H1 (cell line): ENCODE measurements at regions not wholly inside any gene's neighbourhood (a gene's known extent, or its start where the extent isn't known, plus 50 kb on each side); places are given as distances from the start of the nearest gene placed in this dataset.

Experiments used
- CTCF ChIA-PET: fragments of 300-600 bp; sonication (Branson Sonifier 250); formaldehyde crosslinking; loops from one replicate; lab custom pipeline; 2021; ENCODE audit not compliant: partially characterized antibody; lab: Charles Lee
- POLR2A ChIA-PET: fragments of 300-600 bp; sonication (Branson Sonifier 250); formaldehyde crosslinking; loops from one replicate; lab custom pipeline; 2021; ENCODE audit warnings: inconsistent platforms; ENCODE audit not compliant: partially characterized antibody; lab: Charles Lee
- DNase-seq, 2 experiments: peaks; one replicate each; pipeline versions ENCODE4 v3.0.0 to v3.0.0-alpha.2; 2010 to 2022; ENCODE audit warnings: low spot score in 2 of 2, low read depth in 1 of 2, mixed read lengths in 1 of 2
- FAIRE-seq: peaks from 2 replicates; lab custom pipeline; 2011; peaks lifted over from hg19 to GRCh38; lab: Jason Lieb, UNC
- H2AFZ ChIP-seq: 2 replicates; pipeline ENCODE4 v1.8.1; 2012; ENCODE audit warnings: low read length, inconsistent platforms
- H2AK5ac ChIP-seq: 2 replicates; pipeline ENCODE4 v1.6.1; 2013; ENCODE audit warnings: low read depth, low read length
- H2BK120ac ChIP-seq: replicated peaks from 2 replicates; pipeline ENCODE3; 2013; ENCODE audit warnings: low read depth, low read length, inconsistent platforms
- H2BK12ac ChIP-seq: 2 replicates; pipeline ENCODE4 v1.6.1; 2013; ENCODE audit warnings: low read depth, low read length
- H2BK15ac ChIP-seq: 2 replicates; pipeline ENCODE4 v1.6.1; 2013; ENCODE audit warnings: low read length
- H2BK20ac ChIP-seq: 2 replicates; pipeline ENCODE4 v1.6.1; 2013; ENCODE audit warnings: low read length
- H2BK5ac ChIP-seq: 2 replicates; pipeline ENCODE4 v1.6.1; 2013; ENCODE audit warnings: low read depth, low read length
- H3K14ac ChIP-seq: 2 replicates; pipeline ENCODE4 v1.6.1; 2013; ENCODE audit warnings: inconsistent platforms; ENCODE audit not compliant: insufficient read length
- H3K18ac ChIP-seq: 2 replicates; pipeline ENCODE4 v1.6.1; 2013; ENCODE audit warnings: low read length; ENCODE audit errors: extremely low read depth
- H3K23ac ChIP-seq: 2 replicates; pipeline ENCODE4 v1.6.1; 2013; ENCODE audit warnings: inconsistent platforms; ENCODE audit not compliant: insufficient read length
- H3K23me2 ChIP-seq: 2 replicates; pipeline ENCODE4 v1.6.1; 2013; ENCODE audit warnings: low read depth, low read length
- H3K27ac ChIP-seq: 2 replicates; pipeline ENCODE4 v1.6.1; 2011; ENCODE audit warnings: low read depth, low read length, inconsistent platforms
- H3K27me3 ChIP-seq, 4 experiments: replicated peaks in 1 of 4; 1 replicate in 1 of 4; 2 replicates in 3 of 4; pipeline versions ENCODE4 v1.6.1 to v1.8.1; 2011 to 2013; ENCODE audit warnings: low read length in 3 of 4, mild to moderate bottlenecking in 3 of 4, inconsistent platforms in 2 of 4, mixed read lengths in 2 of 4, moderate library complexity in 1 of 4; ENCODE audit not compliant: control insufficient read depth in 3 of 4, insufficient read depth in 3 of 4; ENCODE audit errors: extremely low read depth in 1 of 4
- H3K36me3 ChIP-seq, 4 experiments: 2 replicates each; pipeline versions ENCODE4 v1.6.1 to v1.8.1; 2011 to 2013; ENCODE audit warnings: mild to moderate bottlenecking in 4 of 4, low read length in 3 of 4, moderate library complexity in 2 of 4, control low read depth in 1 of 4, inconsistent platforms in 1 of 4; ENCODE audit not compliant: insufficient read depth in 4 of 4, control insufficient read depth in 2 of 4
- H3K4ac ChIP-seq: replicated peaks from 2 replicates; pipeline ENCODE3; 2013; ENCODE audit warnings: low read length, low read depth, mixed read lengths, inconsistent platforms; ENCODE audit not compliant: insufficient read length
- H3K4me1 ChIP-seq, 4 experiments: replicated peaks in 1 of 4; 1 replicate in 1 of 4; 2 replicates in 3 of 4; pipeline versions ENCODE4 v1.6.1 to v1.8.1; 2011 to 2013; ENCODE audit warnings: low read length in 3 of 4, inconsistent platforms in 2 of 4, mixed read lengths in 1 of 4; ENCODE audit not compliant: insufficient read depth in 4 of 4, control insufficient read depth in 3 of 4
- H3K4me2 ChIP-seq, 2 experiments: 2 replicates each; pipeline versions ENCODE4 v1.6.1 to v1.8.1; 2011 to 2013; ENCODE audit warnings: low read depth in 2 of 2, low read length in 2 of 2, control low read depth in 1 of 2, inconsistent platforms in 1 of 2, mild to moderate bottlenecking in 1 of 2; ENCODE audit not compliant: insufficient read depth in 1 of 2
- H3K4me3 ChIP-seq, 4 experiments: fragments of 200-600, 300-600 bp in 1 of 4; sonication (generic), shearing (Covaris generic), sonication (Bioruptor Twin) in 1 of 4; 2 replicates each; pipeline versions ENCODE4 v1.5.1 to v1.8.1; 2011 to 2016; ENCODE audit warnings: low read length in 4 of 4, low read depth in 3 of 4, control low read depth in 2 of 4, inconsistent platforms in 2 of 4, mild to moderate bottlenecking in 2 of 4, mixed read lengths in 1 of 4, moderate library complexity in 1 of 4; ENCODE audit not compliant: insufficient read depth in 2 of 4; ENCODE audit errors: extremely low read depth in 1 of 4
- H3K56ac ChIP-seq: replicated peaks from 2 replicates; pipeline ENCODE3; 2013; ENCODE audit warnings: low read depth, mild to moderate bottlenecking, mixed read lengths, low read length, inconsistent platforms; ENCODE audit not compliant: insufficient read length
- H3K79me1 ChIP-seq: 2 replicates; pipeline ENCODE4 v1.6.1; 2013; ENCODE audit warnings: low read depth, low read length, control low read depth
- H3K79me2 ChIP-seq, 2 experiments: 2 replicates each; pipeline versions ENCODE4 v1.6.1 to v1.8.1; 2012 to 2013; ENCODE audit warnings: low read length in 2 of 2, mild to moderate bottlenecking in 2 of 2, inconsistent platforms in 1 of 2; ENCODE audit not compliant: insufficient read depth in 2 of 2, control insufficient read depth in 1 of 2
- H3K9ac ChIP-seq, 4 experiments: replicated peaks in 1 of 4; 1 replicate in 1 of 4; 2 replicates in 3 of 4; pipeline versions ENCODE4 v1.6.1 to v1.8.1; 2011 to 2013; ENCODE audit warnings: low read depth in 3 of 4, low read length in 3 of 4, control low read depth in 2 of 4, mild to moderate bottlenecking in 2 of 4, moderate library complexity in 2 of 4, inconsistent platforms in 1 of 4; ENCODE audit errors: extremely low read depth in 1 of 4
- H3K9me3 ChIP-seq, 2 experiments: 2 replicates each; pipeline versions ENCODE4 v1.6.1 to v1.8.1; 2012 to 2013; ENCODE audit warnings: mild to moderate bottlenecking in 2 of 2, moderate library complexity in 2 of 2, control low read depth in 1 of 2, inconsistent platforms in 1 of 2, low read depth in 1 of 2, low read length in 1 of 2, mixed read lengths in 1 of 2; ENCODE audit not compliant: insufficient read depth in 2 of 2
- H4K20me1 ChIP-seq, 2 experiments: replicated peaks in 1 of 2; 2 replicates each; pipeline versions ENCODE3 to v1.8.1; 2011 to 2013; ENCODE audit warnings: inconsistent platforms in 2 of 2, low read length in 2 of 2, mild to moderate bottlenecking in 1 of 2; ENCODE audit not compliant: insufficient read depth in 2 of 2, control insufficient read depth in 1 of 2
- H4K5ac ChIP-seq: 2 replicates; pipeline ENCODE4 v1.6.1; 2013; ENCODE audit warnings: low read length, low read depth, mixed read lengths, inconsistent platforms; ENCODE audit not compliant: insufficient read length
- H4K8ac ChIP-seq: 2 replicates; pipeline ENCODE4 v1.8.0; 2013; ENCODE audit warnings: mild to moderate bottlenecking, moderate library complexity, low read length, inconsistent platforms; ENCODE audit not compliant: insufficient read depth; ENCODE audit errors: extremely low read depth
- H4K91ac ChIP-seq: replicated peaks from 2 replicates; pipeline ENCODE3; 2013; ENCODE audit warnings: low read length, mixed read lengths, inconsistent platforms; ENCODE audit not compliant: insufficient read length
- RFX5 ChIP-seq: IDR thresholded peaks from 2 replicates; pipeline ENCODE4 v1.6.1; 2011; ENCODE audit warnings: low read depth, low read length, improper control_type of control experiment, borderline replicate concordance
- SRF ChIP-seq: IDR thresholded peaks from 2 replicates; pipeline ENCODE4 v1.6.1; 2011; ENCODE audit warnings: mild to moderate bottlenecking, low read depth, low read length, moderate library complexity
- WGBS, 2 experiments: shearing (Covaris generic) in 1 of 2; methylation state at CpG; one replicate each; pipeline versions ENCODE4 v1.1.6 to v1.1.7; 2013 to 2015; ENCODE audit warnings: low lambda C conversion rate in 2 of 2, mixed read lengths in 2 of 2, inconsistent platforms in 1 of 2, low coverage in 1 of 2, missing lambda C conversion rate in 1 of 2; ENCODE audit not compliant: insufficient replicate concordance in 2 of 2, insufficient coverage in 1 of 2, insufficient read length in 1 of 2; ENCODE audit errors: extremely low coverage in 1 of 2, missing lambda C conversion rate in 1 of 2; 5-methylcytosine and 5-hydroxymethylcytosine counted together

GRCh38 chr5:103706939-103707682 lies 144.5 kb upstream of the NUDT12 start:
- no peak overlapping the region for H4K5ac ChIP-seq
- H3K23me2 ChIP-seq, result no peaks in the 10 kb centered on the region
- FAIRE-seq (no peak), DNase-seq (no peak)
- H2AK5ac ChIP-seq, result no peak overlapping the region
- H3K18ac ChIP-seq, result no peak overlapping the region
- WGBS, 2 experiments, result 93% methylated on average over 4 of the region's 4 CpGs; no CpG with 5 or more reads in 1 of the 2 experiments
- no peak overlapping the region for H2BK120ac ChIP-seq
- H4K20me1 ChIP-seq, result no peaks in the 10 kb centered on the region
- no peak overlapping the region for H2BK20ac ChIP-seq
- no peak overlapping the region for H3K4me2 ChIP-seq
- no peaks in the 10 kb centered on the region for H3K27me3 ChIP-seq
- H4K8ac ChIP-seq, result no peak overlapping the region
- no peak overlapping the region for H3K56ac ChIP-seq
- H3K36me3 ChIP-seq, result no peaks in the 10 kb centered on the region
- no peak overlapping the region for H2AFZ ChIP-seq
- H4K91ac ChIP-seq, result no peak overlapping the region
- no peaks in the 10 kb centered on the region for H3K79me1 ChIP-seq
- H3K27ac ChIP-seq, result no peak overlapping the region
- H3K23ac ChIP-seq, result no peak overlapping the region
- no peak overlapping the region for H2BK12ac ChIP-seq
- H2BK5ac ChIP-seq, result no peak overlapping the region
- no peak overlapping the region for H3K4ac ChIP-seq
- H2BK15ac ChIP-seq, result no peak overlapping the region
- no peak overlapping the region for H3K4me3 ChIP-seq
- no peak overlapping the region for H3K9ac ChIP-seq
- no peaks in the 10 kb centered on the region for H3K9me3 ChIP-seq
- no peaks in the 10 kb centered on the region for H3K4me1 ChIP-seq
- ChIA-PET CTCF (no interaction called here), POLR2A (no interaction called here)
- H3K79me2 ChIP-seq, result no peaks in the 10 kb centered on the region
- no peak overlapping the region for H3K14ac ChIP-seq
- TF ChIP-seq RFX5 (no peak), SRF (no peak)
